Astrocyte (in vitro differentiated cells and primary cell): ENCODE measurements at regions not wholly inside any gene's neighbourhood (a gene's known extent, or its start where the extent isn't known, plus 50 kb on each side); places are given as distances from the start of the nearest gene placed in this dataset.

ENCODE experiments used
- DNase-seq: peaks from one replicate; pipeline ENCODE4 v3.0.0-alpha.2; 2010; ENCODE audit warnings: low read depth
- FAIRE-seq: peaks from 2 replicates; lab custom pipeline; 2011; peaks lifted over from hg19 to GRCh38; lab: Jason Lieb, UNC
- H2AFZ ChIP-seq: 2 replicates; pipeline ENCODE4 v1.6.0; 2012; ENCODE audit warnings: low read depth, low read length, inconsistent platforms
- H3K27ac ChIP-seq: 2 replicates; pipeline ENCODE4 v1.5.1; 2011; ENCODE audit warnings: low read depth, low read length, inconsistent platforms
- H3K27me3 ChIP-seq: 2 replicates; pipeline ENCODE4 v1.6.0; 2011; ENCODE audit warnings: low read length, inconsistent platforms; ENCODE audit not compliant: insufficient read depth
- H3K36me3 ChIP-seq: 2 replicates; pipeline ENCODE4 v1.5.1; 2011; ENCODE audit warnings: low read length, inconsistent platforms; ENCODE audit not compliant: insufficient read depth
- H3K4me1 ChIP-seq: 2 replicates; pipeline ENCODE4 v1.5.1; 2011; ENCODE audit warnings: low read length, inconsistent platforms; ENCODE audit not compliant: insufficient read depth
- H3K4me2 ChIP-seq: 2 replicates; pipeline ENCODE4 v1.6.0; 2012; ENCODE audit warnings: low read length, inconsistent platforms
- H3K4me3 ChIP-seq: 2 replicates; pipeline ENCODE4 v1.5.1; 2011; ENCODE audit warnings: low read depth, mild to moderate bottlenecking, low read length, inconsistent platforms; ENCODE audit not compliant: insufficient read depth
- H3K79me2 ChIP-seq: 2 replicates; pipeline ENCODE4 v1.6.0; 2012; ENCODE audit warnings: mild to moderate bottlenecking, low read length, inconsistent platforms; ENCODE audit not compliant: insufficient read depth
- H3K9ac ChIP-seq: 2 replicates; pipeline ENCODE4 v1.6.0; 2012; ENCODE audit warnings: mild to moderate bottlenecking, low read length, inconsistent platforms
- H3K9me3 ChIP-seq: 2 replicates; pipeline ENCODE4 v1.5.1; 2012; ENCODE audit warnings: low read depth, mild to moderate bottlenecking, low read length, inconsistent platforms; ENCODE audit not compliant: insufficient read depth
- H4K20me1 ChIP-seq: 2 replicates; pipeline ENCODE4 v1.6.0; 2012; ENCODE audit warnings: low read length, inconsistent platforms; ENCODE audit not compliant: insufficient read depth
- H3K27ac Mint-ChIP-seq: one replicate; pipeline ENCODE4 v1.8.0; 2021; ENCODE audit warnings: mild to moderate bottlenecking, mixed read lengths; ENCODE audit not compliant: unreplicated experiment
- H3K27me3 Mint-ChIP-seq: one replicate; pipeline ENCODE4 v1.8.0; 2021; ENCODE audit warnings: low read depth, mixed read lengths; ENCODE audit not compliant: unreplicated experiment
- H3K36me3 Mint-ChIP-seq: one replicate; pipeline ENCODE4 v1.8.0; 2021; ENCODE audit warnings: low read depth, mixed read lengths; ENCODE audit not compliant: unreplicated experiment
- H3K4me1 Mint-ChIP-seq: one replicate; pipeline ENCODE4 v1.8.0; 2021; ENCODE audit warnings: low read depth, mixed read lengths; ENCODE audit not compliant: unreplicated experiment
- H3K4me3 Mint-ChIP-seq: one replicate; pipeline ENCODE4 v1.8.0; 2021; ENCODE audit warnings: mild to moderate bottlenecking, moderate library complexity, mixed read lengths; ENCODE audit not compliant: unreplicated experiment
- H3K9me3 Mint-ChIP-seq: one replicate; pipeline ENCODE4 v1.8.0; 2021; ENCODE audit warnings: mild to moderate bottlenecking, mixed read lengths; ENCODE audit not compliant: unreplicated experiment
- CTCF ChIP-seq: IDR thresholded peaks from 2 replicates; pipeline ENCODE4 v1.5.1; 2011; ENCODE audit warnings: low read depth, mild to moderate bottlenecking, inconsistent platforms, low read length, moderate library complexity; ENCODE audit not compliant: insufficient read depth
- EZH2 ChIP-seq: IDR thresholded peaks from 2 replicates; pipeline ENCODE4 v1.6.1; 2012; ENCODE audit warnings: mild to moderate bottlenecking, low read length, inconsistent platforms; ENCODE audit not compliant: insufficient read depth

- DNase-seq (no peak), FAIRE-seq (no peak)
- Histone ChIP-seq H3K27ac (no peak overlapping the region), H4K20me1 (no peaks in the 10 kb centered on the region), H3K9ac (no peak overlapping the region), H2AFZ (no peak overlapping the region), H3K4me1 (no peaks in the 10 kb centered on the region), H3K79me2 (no peaks in the 10 kb centered on the region), H3K27me3 (peaks cover 32% of the 10 kb centered on the region), H3K36me3 (no peaks in the 10 kb centered on the region), H3K4me2 (no peak overlapping the region), H3K9me3 (no peaks in the 10 kb centered on the region), H3K4me3 (no peak overlapping the region)
- H3K4me3 Mint-ChIP-seq = no peak overlapping the region
- peaks cover 56% of the 10 kb centered on the region for H3K27me3 Mint-ChIP-seq
- peaks cover 5% of the 10 kb centered on the region for H3K9me3 Mint-ChIP-seq
- peaks cover 2% of the 10 kb centered on the region for H3K36me3 Mint-ChIP-seq
- H3K4me1 Mint-ChIP-seq = no peaks in the 10 kb centered on the region
- H3K27ac Mint-ChIP-seq = no peak overlapping the region
- TF ChIP-seq EZH2 (no peak), CTCF (no peak)
These were observed 206.7 kb upstream of the POU3F1 start for GRCh38 chr1:38253314-38253713.

- Histone ChIP-seq H4K20me1 (no peaks in the 10 kb centered on the region), H3K9ac (no peak overlapping the region), H2AFZ (no peak overlapping the region), H3K36me3 (no peaks in the 10 kb centered on the region), H3K27me3 (peaks cover 26% of the 10 kb centered on the region), H3K9me3 (no peaks in the 10 kb centered on the region), H3K27ac (no peak overlapping the region), H3K79me2 (no peaks in the 10 kb centered on the region), H3K4me3 (no peak overlapping the region), H3K4me1 (peaks cover 6% of the 10 kb centered on the region), H3K4me2 (no peak overlapping the region)
- peaks cover 5% of the 10 kb centered on the region for H3K9me3 Mint-ChIP-seq
- H3K27me3 Mint-ChIP-seq = peaks cover 54% of the 10 kb centered on the region
- peaks cover 2% of the 10 kb centered on the region for H3K36me3 Mint-ChIP-seq
- H3K27ac Mint-ChIP-seq = no peak overlapping the region
- peaks cover 5% of the 10 kb centered on the region for H3K4me1 Mint-ChIP-seq
- H3K4me3 Mint-ChIP-seq = no peak overlapping the region
- no peak for TF ChIP-seq EZH2
- no peak for TF ChIP-seq CTCF
- FAIRE-seq (no peak), DNase-seq (no peak)
These were observed 203.8 kb upstream of the POU3F1 start for GRCh38 chr1:38250356-38250755.

GRCh38 chr1:38249001-38249400 is 202.4 kb upstream of the POU3F1 start:
- H3K36me3 Mint-ChIP-seq = peaks cover 2% of the 10 kb centered on the region
- H3K27me3 Mint-ChIP-seq = peaks cover 51% of the 10 kb centered on the region
- H3K9me3 Mint-ChIP-seq = peaks cover under 1% of the 10 kb centered on the region
- FAIRE-seq = no peak
- TF ChIP-seq CTCF (no peak), EZH2 (no peak)
- peaks cover 6% of the 10 kb centered on the region for H3K4me1 ChIP-seq
- no peak overlapping the region for H3K4me3 ChIP-seq
- DNase-seq = no peak
- H2AFZ ChIP-seq = no peak overlapping the region
- H3K79me2 ChIP-seq = no peaks in the 10 kb centered on the region
- H3K9me3 ChIP-seq = no peaks in the 10 kb centered on the region
- H4K20me1 ChIP-seq = no peaks in the 10 kb centered on the region
- H3K4me2 ChIP-seq = no peak overlapping the region
- H3K4me3 Mint-ChIP-seq = no peak overlapping the region
- no peak overlapping the region for H3K27ac ChIP-seq
- peaks cover 5% of the 10 kb centered on the region for H3K4me1 Mint-ChIP-seq
- H3K27me3 ChIP-seq = peaks cover 23% of the 10 kb centered on the region
- no peak overlapping the region for H3K9ac ChIP-seq
- H3K36me3 ChIP-seq = no peaks in the 10 kb centered on the region
- H3K27ac Mint-ChIP-seq = no peak overlapping the region
